Upper lobe of left lung (tissue), 4 donors: ENCODE measurements at regions not wholly inside any gene's neighbourhood (a gene's known extent, or its start where the extent isn't known, plus 50 kb on each side); places are given as distances from the start of the nearest gene placed in this dataset.

ENCODE experiments used
- POLR2A ChIP-seq, 4 donors: fragments of 450-650 bp; IDR thresholded peaks; one replicate each; pipeline ENCODE4 v1.5.1; 2016 to 2017; ENCODE audit warnings: antibody characterized with exemption in 4 of 4, mild to moderate bottlenecking in 2 of 4
- POLR2AphosphoS5 ChIP-seq, 2 donors: sonication (generic); formaldehyde crosslinking; IDR thresholded peaks; one replicate each; pipeline ENCODE4 v1.5.1; 2017; ENCODE audit warnings: antibody characterized with exemption in 2 of 2
- TF ChIP-seq, protein P1 (sequence below), 6 experiments: fragments of 450-650 bp in 4 of 6; fragments of 200-600 bp in 2 of 6; sonication (generic) in 2 of 6; IDR thresholded peaks; one replicate each; pipeline ENCODE4 v1.5.1; 2016 to 2019; ENCODE audit warnings: antibody characterized with exemption in 6 of 6

DNA sequence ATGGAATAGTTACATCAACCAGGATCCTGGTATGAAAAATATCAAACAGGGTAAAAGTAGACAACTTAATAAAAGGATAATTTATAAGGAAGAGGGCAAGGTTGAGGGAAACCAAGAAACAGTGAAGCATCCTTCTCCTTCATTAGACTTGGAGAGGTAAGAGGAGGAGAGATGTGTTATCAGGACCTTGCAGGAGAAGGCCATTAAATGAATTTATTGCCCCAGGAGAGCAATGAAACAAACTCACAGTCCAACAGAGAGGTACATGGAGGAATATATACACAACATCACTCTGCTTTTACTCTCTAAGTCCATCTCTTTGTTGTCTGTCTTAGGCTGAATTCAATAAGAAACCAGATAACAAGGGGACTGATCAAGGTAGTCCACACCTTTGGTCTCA, 966.2 kb downstream of the SORCS1 start:
- TF ChIP-seq POLR2AphosphoS5 (IDR thresholded peaks at IDR 0.05) (no peak), POLR2A (IDR thresholded peaks at IDR 0.05) (no peak)
- TF ChIP-seq, protein P1, sequence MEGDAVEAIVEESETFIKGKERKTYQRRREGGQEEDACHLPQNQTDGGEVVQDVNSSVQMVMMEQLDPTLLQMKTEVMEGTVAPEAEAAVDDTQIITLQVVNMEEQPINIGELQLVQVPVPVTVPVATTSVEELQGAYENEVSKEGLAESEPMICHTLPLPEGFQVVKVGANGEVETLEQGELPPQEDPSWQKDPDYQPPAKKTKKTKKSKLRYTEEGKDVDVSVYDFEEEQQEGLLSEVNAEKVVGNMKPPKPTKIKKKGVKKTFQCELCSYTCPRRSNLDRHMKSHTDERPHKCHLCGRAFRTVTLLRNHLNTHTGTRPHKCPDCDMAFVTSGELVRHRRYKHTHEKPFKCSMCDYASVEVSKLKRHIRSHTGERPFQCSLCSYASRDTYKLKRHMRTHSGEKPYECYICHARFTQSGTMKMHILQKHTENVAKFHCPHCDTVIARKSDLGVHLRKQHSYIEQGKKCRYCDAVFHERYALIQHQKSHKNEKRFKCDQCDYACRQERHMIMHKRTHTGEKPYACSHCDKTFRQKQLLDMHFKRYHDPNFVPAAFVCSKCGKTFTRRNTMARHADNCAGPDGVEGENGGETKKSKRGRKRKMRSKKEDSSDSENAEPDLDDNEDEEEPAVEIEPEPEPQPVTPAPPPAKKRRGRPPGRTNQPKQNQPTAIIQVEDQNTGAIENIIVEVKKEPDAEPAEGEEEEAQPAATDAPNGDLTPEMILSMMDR (IDR thresholded peaks at IDR 0.05), result no peak
